NT2/D1 (cell line): ENCODE measurements at regions not wholly inside any gene's neighbourhood (a gene's known extent, or its start where the extent isn't known, plus 50 kb on each side); places are given as distances from the start of the nearest gene placed in this dataset.

Source experiments
- SUZ12 ChIP-seq: IDR thresholded peaks from 2 replicates; pipeline ENCODE4 v1.6.1; 2011; ENCODE audit not compliant: insufficient read length, insufficient read depth; ENCODE audit errors: extremely low read depth
- YY1 ChIP-seq: IDR thresholded peaks from 2 replicates; pipeline ENCODE4 v1.6.1; 2011; ENCODE audit not compliant: insufficient read length, insufficient read depth

GRCh38 chr19:34832581-34833112, 59.6 kb upstream of the ZNF599 start:
- no peak for TF ChIP-seq SUZ12
- no peak for TF ChIP-seq YY1
